Fibroblast of mammary gland (primary cell): ENCODE measurements at regions not wholly inside any gene's neighbourhood (a gene's known extent, or its start where the extent isn't known, plus 50 kb on each side); places are given as distances from the start of the nearest gene placed in this dataset.

Experiments used
- DNase-seq: peaks from one replicate; pipeline ENCODE4 v3.0.0-alpha.2; 2010; ENCODE audit warnings: low read depth
- H3K4me3 ChIP-seq: 2 replicates; pipeline ENCODE4 v1.5.1; 2011; ENCODE audit warnings: low read depth, mild to moderate bottlenecking, low read length, moderate library complexity; ENCODE audit not compliant: control insufficient read depth
- TF ChIP-seq, protein P1 (sequence below): conservative IDR thresholded peaks from 2 replicates; pipeline ENCODE4 v1.5.1; 2011; ENCODE audit warnings: low read depth, low read length, inconsistent platforms; ENCODE audit not compliant: control insufficient read depth, insufficient read depth

- TF ChIP-seq, protein P1, sequence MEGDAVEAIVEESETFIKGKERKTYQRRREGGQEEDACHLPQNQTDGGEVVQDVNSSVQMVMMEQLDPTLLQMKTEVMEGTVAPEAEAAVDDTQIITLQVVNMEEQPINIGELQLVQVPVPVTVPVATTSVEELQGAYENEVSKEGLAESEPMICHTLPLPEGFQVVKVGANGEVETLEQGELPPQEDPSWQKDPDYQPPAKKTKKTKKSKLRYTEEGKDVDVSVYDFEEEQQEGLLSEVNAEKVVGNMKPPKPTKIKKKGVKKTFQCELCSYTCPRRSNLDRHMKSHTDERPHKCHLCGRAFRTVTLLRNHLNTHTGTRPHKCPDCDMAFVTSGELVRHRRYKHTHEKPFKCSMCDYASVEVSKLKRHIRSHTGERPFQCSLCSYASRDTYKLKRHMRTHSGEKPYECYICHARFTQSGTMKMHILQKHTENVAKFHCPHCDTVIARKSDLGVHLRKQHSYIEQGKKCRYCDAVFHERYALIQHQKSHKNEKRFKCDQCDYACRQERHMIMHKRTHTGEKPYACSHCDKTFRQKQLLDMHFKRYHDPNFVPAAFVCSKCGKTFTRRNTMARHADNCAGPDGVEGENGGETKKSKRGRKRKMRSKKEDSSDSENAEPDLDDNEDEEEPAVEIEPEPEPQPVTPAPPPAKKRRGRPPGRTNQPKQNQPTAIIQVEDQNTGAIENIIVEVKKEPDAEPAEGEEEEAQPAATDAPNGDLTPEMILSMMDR, result no peak
These were observed 134.4 kb downstream of the MAF start for GRCh38 chr16:79466111-79466510.

DNA sequence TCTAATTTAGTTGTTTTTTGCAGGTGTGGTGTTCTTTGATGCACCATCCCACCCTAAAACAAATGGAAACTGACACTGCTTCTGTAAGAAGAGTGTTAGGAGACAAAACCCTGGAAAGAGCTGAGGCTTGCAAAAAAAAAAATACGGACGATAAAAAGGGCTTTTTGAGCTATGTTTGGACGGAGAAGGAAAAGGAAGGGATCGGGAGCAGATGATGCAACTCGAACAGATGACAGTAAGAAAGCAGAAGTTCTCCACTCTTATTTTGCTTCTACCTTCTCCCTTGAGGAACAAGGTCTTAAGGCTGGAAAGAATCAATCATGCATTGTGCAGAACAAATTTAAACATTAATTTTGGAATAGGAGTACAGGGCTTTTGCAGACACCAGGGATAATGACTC, 136.7 kb downstream of the MAF start:
- TF ChIP-seq, protein P1, result no peak
- DNase-seq, result no peak
- H3K4me3 ChIP-seq, result no peak overlapping the region

More at GRCh38 chr16:79466111-79466510, 134.4 kb downstream of the MAF start:
- DNase-seq, result no peak
- H3K4me3 ChIP-seq, result no peak overlapping the region

DNA sequence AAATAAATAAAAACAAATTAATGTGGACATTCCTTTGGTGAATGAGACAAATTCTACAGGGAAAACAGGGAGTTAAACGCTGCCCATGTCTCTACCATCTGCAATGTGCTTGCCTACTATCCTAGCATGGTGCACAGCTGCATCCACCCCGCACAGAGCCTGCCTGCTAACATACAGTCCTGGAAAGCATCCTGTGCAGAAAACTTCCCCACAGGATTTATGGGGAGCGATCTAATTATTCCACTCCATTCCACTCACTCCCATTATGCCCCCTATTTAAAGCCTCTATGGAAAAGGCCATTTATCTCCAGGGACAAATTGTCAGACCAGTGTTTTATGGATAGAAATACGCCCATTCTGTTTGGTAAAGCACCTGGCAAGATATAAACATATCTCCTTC, 144.5 kb downstream of the MAF start:
- no peak overlapping the region for H3K4me3 ChIP-seq
- DNase-seq, result no peak
- TF ChIP-seq, protein P1, result no peak

GRCh38 chr16:79452671-79453070, 147.9 kb downstream of the MAF start:
- no peak overlapping the region for H3K4me3 ChIP-seq
- TF ChIP-seq, protein P1, result no peak
- no peak for DNase-seq

DNA sequence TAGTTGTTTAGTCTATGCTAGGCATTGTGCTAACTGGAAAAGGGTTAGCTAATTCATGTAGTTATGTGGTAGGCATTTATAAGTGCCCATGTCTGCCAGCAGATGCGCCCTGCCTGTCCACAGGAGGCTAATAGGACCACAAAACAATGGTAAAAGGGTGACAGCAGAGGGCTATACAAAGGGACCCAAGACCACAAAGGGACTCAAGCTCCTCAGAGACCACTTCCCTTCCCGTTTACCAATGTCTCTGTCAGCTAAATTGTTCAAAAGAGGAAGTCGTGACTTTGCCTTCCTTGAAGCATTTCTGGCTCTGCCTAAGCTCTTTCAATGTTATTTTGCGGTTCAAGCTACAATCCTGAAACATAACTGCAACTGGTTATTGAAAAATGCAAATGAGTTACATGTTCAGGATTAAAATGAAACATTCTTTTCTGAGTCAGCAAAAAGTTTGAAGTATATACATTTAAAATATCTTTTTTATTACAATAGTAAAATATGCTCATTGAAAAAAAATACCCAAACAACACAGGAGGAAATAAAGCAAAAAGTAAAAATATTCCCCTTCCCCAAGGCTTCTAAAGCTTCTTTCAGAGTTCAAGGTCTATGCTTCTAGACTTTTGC, 149.2 kb downstream of the MAF start:
- no peak overlapping the region for H3K4me3 ChIP-seq
- no peak for DNase-seq
- TF ChIP-seq, protein P1, result no peak

- TF ChIP-seq, protein P1, result no peak
- no peak for DNase-seq
- H3K4me3 ChIP-seq, result no peak overlapping the region
These were observed 150.6 kb downstream of the MAF start for GRCh38 chr16:79449900-79450299.
